Spinal cord (tissue), 9 donors: ENCODE measurements at regions not wholly inside any gene's neighbourhood (a gene's known extent, or its start where the extent isn't known, plus 50 kb on each side); places are given as distances from the start of the nearest gene placed in this dataset.

Experiments
- DNase-seq, 6 donors: peaks; one replicate each; pipeline versions ENCODE4 v3.0.0 to v3.0.0-alpha.2; 2013 to 2015; ENCODE audit warnings: low spot score in 6 of 6, low read depth in 4 of 6
- H3K27ac ChIP-seq: one replicate; pipeline ENCODE4 v1.5.1; 2013; ENCODE audit warnings: low read depth, low read length, control low read depth
- H3K27me3 ChIP-seq: one replicate; pipeline ENCODE4 v1.6.1; 2013; ENCODE audit warnings: low read length; ENCODE audit not compliant: control insufficient read depth, insufficient read depth
- H3K36me3 ChIP-seq: one replicate; pipeline ENCODE4 v1.6.1; 2013; ENCODE audit warnings: low read length; ENCODE audit not compliant: control insufficient read depth, insufficient read depth
- H3K4me1 ChIP-seq: one replicate; pipeline ENCODE4 v1.6.1; 2013; ENCODE audit warnings: low read length; ENCODE audit not compliant: control insufficient read depth, insufficient read depth
- H3K4me3 ChIP-seq: one replicate; pipeline ENCODE4 v1.5.1; 2013; ENCODE audit warnings: low read depth, low read length, control low read depth
- H3K9me3 ChIP-seq: one replicate; pipeline ENCODE4 v1.6.1; 2013; ENCODE audit warnings: low read length; ENCODE audit not compliant: control insufficient read depth, insufficient read depth
- WGBS: methylation state at CpG from one replicate; pipeline ENCODE4 v1.1.5; 2013; ENCODE audit warnings: missing lambda C conversion rate; ENCODE audit not compliant: insufficient coverage; 5-methylcytosine and 5-hydroxymethylcytosine counted together
- donor health status: healthy.

- no peak overlapping the region for H3K27ac ChIP-seq
- no peak overlapping the region for H3K4me3 ChIP-seq
- DNase-seq: no peak
- no peaks in the 10 kb centered on the region for H3K9me3 ChIP-seq
- H3K36me3 ChIP-seq: no peaks in the 10 kb centered on the region
- H3K27me3 ChIP-seq: no peaks in the 10 kb centered on the region
- WGBS: no CpG with 5 or more reads among the region's 2 CpGs
- no peaks in the 10 kb centered on the region for H3K4me1 ChIP-seq
Measured at GRCh38 chr7:79691074-79691473, 237.6 kb upstream of the MAGI2 start.

- Histone ChIP-seq H3K9me3 (no peaks in the 10 kb centered on the region), H3K36me3 (no peaks in the 10 kb centered on the region), H3K27me3 (no peaks in the 10 kb centered on the region), H3K4me3 (no peak overlapping the region), H3K4me1 (no peaks in the 10 kb centered on the region), H3K27ac (no peak overlapping the region)
- no CpG with 5 or more reads among the region's 2 CpGs for WGBS
- DNase-seq: no peak
Measured at GRCh38 chr7:79684384-79684783, 230.9 kb upstream of the MAGI2 start.

GRCh38 chr7:79683916-79684315 lies 230.4 kb upstream of the MAGI2 start:
- Histone ChIP-seq H3K27ac (no peak overlapping the region), H3K36me3 (no peaks in the 10 kb centered on the region), H3K9me3 (no peaks in the 10 kb centered on the region), H3K4me3 (no peak overlapping the region), H3K4me1 (no peaks in the 10 kb centered on the region), H3K27me3 (no peaks in the 10 kb centered on the region)
- no CpG with 5 or more reads among the region's 1 CpG for WGBS
- DNase-seq: no peak

- Histone ChIP-seq H3K4me3 (no peak overlapping the region), H3K4me1 (no peaks in the 10 kb centered on the region), H3K9me3 (no peaks in the 10 kb centered on the region), H3K27me3 (no peaks in the 10 kb centered on the region), H3K36me3 (no peaks in the 10 kb centered on the region), H3K27ac (no peak overlapping the region)
- 80% methylated on average over 1 of the region's 3 CpGs for WGBS
- no peak for DNase-seq
Measured at GRCh38 chr7:79683185-79683890, 229.9 kb upstream of the MAGI2 start.

GRCh38 chr7:79681454-79681853 lies 228.0 kb upstream of the MAGI2 start:
- Histone ChIP-seq H3K4me1 (no peaks in the 10 kb centered on the region), H3K36me3 (no peaks in the 10 kb centered on the region), H3K4me3 (no peak overlapping the region), H3K9me3 (no peaks in the 10 kb centered on the region), H3K27me3 (no peaks in the 10 kb centered on the region), H3K27ac (no peak overlapping the region)
- 89% methylated on average over 6 of the region's 8 CpGs for WGBS
- no peak for DNase-seq

- H3K4me1 ChIP-seq: no peaks in the 10 kb centered on the region
- no peaks in the 10 kb centered on the region for H3K27me3 ChIP-seq
- H3K9me3 ChIP-seq: peaks cover 4% of the 10 kb centered on the region
- no peak overlapping the region for H3K4me3 ChIP-seq
- no peak for DNase-seq
- 100% methylated on average over 1 of the region's 3 CpGs for WGBS
- no peak overlapping the region for H3K27ac ChIP-seq
- H3K36me3 ChIP-seq: no peaks in the 10 kb centered on the region
Measured at GRCh38 chr7:79673969-79674368, 220.5 kb upstream of the MAGI2 start.

- no peaks in the 10 kb centered on the region for H3K36me3 ChIP-seq
- H3K4me3 ChIP-seq: no peak overlapping the region
- H3K9me3 ChIP-seq: peaks cover 4% of the 10 kb centered on the region
- H3K27me3 ChIP-seq: no peaks in the 10 kb centered on the region
- no peak overlapping the region for H3K27ac ChIP-seq
- H3K4me1 ChIP-seq: no peaks in the 10 kb centered on the region
- WGBS: no CpG with 5 or more reads among the region's 1 CpG
- DNase-seq: no peak
Measured at GRCh38 chr7:79673421-79673820, 220.0 kb upstream of the MAGI2 start.

GRCh38 chr7:79668292-79668691 lies 214.8 kb upstream of the MAGI2 start:
- Histone ChIP-seq H3K9me3 (peaks cover 4% of the 10 kb centered on the region), H3K27ac (no peak overlapping the region), H3K36me3 (no peaks in the 10 kb centered on the region), H3K27me3 (no peaks in the 10 kb centered on the region), H3K4me3 (no peak overlapping the region), H3K4me1 (no peaks in the 10 kb centered on the region)
- DNase-seq: no peak
- 83% methylated on average over 1 of the region's 3 CpGs for WGBS

GRCh38 chr7:79666472-79666871 lies 213.0 kb upstream of the MAGI2 start:
- H3K27ac ChIP-seq: no peak overlapping the region
- no peak overlapping the region for H3K4me3 ChIP-seq
- no peaks in the 10 kb centered on the region for H3K27me3 ChIP-seq
- no peak for DNase-seq
- 85% methylated on average over 2 of the region's 3 CpGs for WGBS
- peaks cover 4% of the 10 kb centered on the region for H3K9me3 ChIP-seq
- H3K36me3 ChIP-seq: no peaks in the 10 kb centered on the region
- no peaks in the 10 kb centered on the region for H3K4me1 ChIP-seq

GRCh38 chr7:79664884-79665676 lies 211.6 kb upstream of the MAGI2 start:
- DNase-seq: no peak
- Histone ChIP-seq H3K4me1 (no peaks in the 10 kb centered on the region), H3K9me3 (peaks cover 3% of the 10 kb centered on the region), H3K27me3 (no peaks in the 10 kb centered on the region), H3K4me3 (no peak overlapping the region), H3K36me3 (no peaks in the 10 kb centered on the region), H3K27ac (no peak overlapping the region)
- 90% methylated on average over 2 of the region's 2 CpGs for WGBS
